Activated naive CD8-positive, alpha-beta T cell treated with anti-CD3 and anti-CD28 coated beads for 36 hours (primary cell): ENCODE measurements at regions not wholly inside any gene's neighbourhood (a gene's known extent, or its start where the extent isn't known, plus 50 kb on each side); places are given as distances from the start of the nearest gene placed in this dataset.

ENCODE experiments used
- DNase-seq: peaks from one replicate; pipeline ENCODE4 v3.0.0; 2021
- H3K27ac Mint-ChIP-seq: one replicate; pipeline ENCODE4 v1.8.0; 2022; ENCODE audit warnings: mild to moderate bottlenecking, moderate library complexity, mixed read lengths
- H3K27me3 Mint-ChIP-seq: one replicate; pipeline ENCODE4 v1.8.0; 2022; ENCODE audit warnings: mild to moderate bottlenecking, mixed read lengths
- H3K36me3 Mint-ChIP-seq: one replicate; pipeline ENCODE4 v1.8.0; 2021; ENCODE audit warnings: mild to moderate bottlenecking, mixed read lengths
- H3K4me1 Mint-ChIP-seq: one replicate; pipeline ENCODE4 v1.8.0; 2021; ENCODE audit warnings: mixed read lengths
- H3K4me3 Mint-ChIP-seq: one replicate; pipeline ENCODE4 v1.8.0; 2022; ENCODE audit warnings: mild to moderate bottlenecking, moderate library complexity, mixed read lengths
- H3K9me3 Mint-ChIP-seq: one replicate; pipeline ENCODE4 v1.8.0; 2022; ENCODE audit warnings: mixed read lengths

DNA sequence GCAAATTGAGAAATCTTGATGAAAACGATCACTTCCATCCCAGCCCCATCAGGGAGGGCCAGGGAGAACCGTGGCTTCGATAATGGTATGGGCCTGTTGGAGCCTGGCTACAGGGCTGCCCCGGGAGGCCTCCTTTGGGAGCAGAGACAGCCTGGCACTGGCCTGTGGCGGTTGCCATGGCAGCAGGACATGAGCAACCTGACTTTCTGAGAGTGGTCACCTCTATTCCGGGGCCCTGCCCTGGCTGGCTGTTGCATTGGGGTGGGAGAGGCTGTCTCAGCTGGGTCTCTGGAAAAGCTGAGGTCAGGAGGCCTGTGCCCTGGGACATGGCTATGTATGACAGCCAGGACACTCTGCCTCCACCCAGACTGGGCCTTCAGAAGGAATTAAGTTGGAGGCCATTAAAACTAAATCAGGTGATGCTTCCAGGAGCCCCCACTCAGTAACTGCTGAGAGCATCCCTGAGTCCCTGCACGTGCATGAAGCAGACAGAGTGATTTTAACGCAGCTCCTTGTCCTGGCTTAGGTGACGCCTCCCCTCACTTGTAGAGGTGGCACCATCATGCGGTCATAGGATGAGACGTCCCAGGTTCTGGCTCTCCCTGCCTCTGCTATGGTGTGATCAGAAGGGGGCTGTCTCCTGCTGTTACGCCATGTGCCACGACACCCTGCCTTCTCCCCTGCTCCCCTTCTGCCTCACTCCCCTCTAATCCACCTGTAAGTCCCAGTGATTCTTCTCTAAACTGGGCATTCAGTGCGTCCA, 126.3 kb downstream of the SLC25A47 start:
- Mint-ChIP-seq H3K36me3 (no peaks in the 10 kb centered on the region), H3K4me3 (no peak overlapping the region), H3K9me3 (no peaks in the 10 kb centered on the region), H3K27ac (no peak overlapping the region), H3K27me3 (no peaks in the 10 kb centered on the region), H3K4me1 (peaks cover 12% of the 10 kb centered on the region)
- DNase-seq: no peak

DNA sequence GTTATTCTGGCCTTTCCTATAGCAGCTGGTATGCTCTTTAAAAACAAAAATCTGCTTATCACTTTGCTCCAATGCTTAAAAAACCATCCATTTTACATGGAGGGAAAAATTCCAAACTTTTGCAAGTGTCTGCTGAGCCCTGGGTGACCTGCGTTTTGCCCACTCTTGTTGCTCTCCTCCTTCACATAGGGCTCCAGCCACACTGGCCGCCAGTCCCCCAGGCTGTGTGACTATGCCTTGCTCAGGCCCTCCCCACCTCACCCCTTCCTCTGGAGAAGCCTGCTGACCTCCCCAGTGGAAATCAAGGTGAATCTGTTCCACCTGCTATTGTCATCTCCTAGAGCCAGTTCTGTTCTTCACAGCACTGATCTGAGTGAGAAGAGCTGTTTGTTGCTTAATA, 126.9 kb downstream of the SLC25A47 start:
- no peaks in the 10 kb centered on the region for H3K27me3 Mint-ChIP-seq
- H3K4me1 Mint-ChIP-seq: peaks cover 12% of the 10 kb centered on the region
- H3K27ac Mint-ChIP-seq: no peak overlapping the region
- no peak for DNase-seq
- H3K36me3 Mint-ChIP-seq: no peaks in the 10 kb centered on the region
- H3K4me3 Mint-ChIP-seq: no peak overlapping the region
- H3K9me3 Mint-ChIP-seq: no peaks in the 10 kb centered on the region

- Mint-ChIP-seq H3K27me3 (no peaks in the 10 kb centered on the region), H3K4me3 (no peak overlapping the region), H3K27ac (no peak overlapping the region), H3K36me3 (no peaks in the 10 kb centered on the region), H3K9me3 (no peaks in the 10 kb centered on the region), H3K4me1 (peaks cover 12% of the 10 kb centered on the region)
- no peak for DNase-seq
These were observed 127.6 kb downstream of the SLC25A47 start for GRCh38 chr14:100450736-100451135.

- no peak overlapping the region for H3K27ac Mint-ChIP-seq
- DNase-seq: no peak
These were observed 128.1 kb downstream of the SLC25A47 start for GRCh38 chr14:100451264-100451663.

GRCh38 chr14:100453930-100454329, 130.8 kb downstream of the SLC25A47 start:
- no peak for DNase-seq
- no peaks in the 10 kb centered on the region for H3K4me1 Mint-ChIP-seq
- no peaks in the 10 kb centered on the region for H3K36me3 Mint-ChIP-seq
- H3K27ac Mint-ChIP-seq: no peak overlapping the region
- no peak overlapping the region for H3K4me3 Mint-ChIP-seq
- no peaks in the 10 kb centered on the region for H3K27me3 Mint-ChIP-seq
- H3K9me3 Mint-ChIP-seq: no peaks in the 10 kb centered on the region

More at GRCh38 chr14:100451264-100451663, 128.1 kb downstream of the SLC25A47 start:
- Mint-ChIP-seq H3K36me3 (no peaks in the 10 kb centered on the region), H3K4me3 (no peak overlapping the region), H3K4me1 (peaks cover 10% of the 10 kb centered on the region), H3K9me3 (no peaks in the 10 kb centered on the region), H3K27me3 (no peaks in the 10 kb centered on the region)

- Mint-ChIP-seq H3K4me1 (no peaks in the 10 kb centered on the region), H3K36me3 (no peaks in the 10 kb centered on the region), H3K27me3 (no peaks in the 10 kb centered on the region), H3K4me3 (no peak overlapping the region), H3K27ac (no peak overlapping the region), H3K9me3 (no peaks in the 10 kb centered on the region)
- no peak for DNase-seq
These were observed 131.3 kb downstream of the SLC25A47 start for GRCh38 chr14:100454437-100454836.

DNA sequence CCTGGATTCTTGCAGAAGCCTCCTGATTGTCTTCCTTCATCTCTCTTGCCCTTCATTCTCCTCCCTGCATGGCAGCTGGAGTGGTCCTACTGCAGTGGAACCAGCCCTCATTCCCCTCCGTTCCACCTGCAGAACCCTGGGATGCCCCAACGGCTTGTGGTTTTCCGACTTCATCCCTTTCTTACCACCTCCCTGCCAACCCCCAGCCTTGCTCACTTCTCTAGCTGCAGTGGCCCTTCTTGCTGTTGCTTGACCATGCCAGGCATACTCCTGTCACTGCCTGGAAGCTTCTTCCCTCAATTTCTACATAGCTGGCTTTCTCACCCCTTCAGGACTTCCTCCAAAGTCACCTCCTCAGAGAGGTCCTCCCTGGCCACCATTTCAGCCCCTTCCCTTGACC, 123.3 kb downstream of the BEGAIN start:
- Mint-ChIP-seq H3K36me3 (no peaks in the 10 kb centered on the region), H3K27me3 (no peaks in the 10 kb centered on the region), H3K4me1 (no peaks in the 10 kb centered on the region), H3K4me3 (no peak overlapping the region), H3K27ac (no peak overlapping the region), H3K9me3 (no peaks in the 10 kb centered on the region)
- no peak for DNase-seq

DNA sequence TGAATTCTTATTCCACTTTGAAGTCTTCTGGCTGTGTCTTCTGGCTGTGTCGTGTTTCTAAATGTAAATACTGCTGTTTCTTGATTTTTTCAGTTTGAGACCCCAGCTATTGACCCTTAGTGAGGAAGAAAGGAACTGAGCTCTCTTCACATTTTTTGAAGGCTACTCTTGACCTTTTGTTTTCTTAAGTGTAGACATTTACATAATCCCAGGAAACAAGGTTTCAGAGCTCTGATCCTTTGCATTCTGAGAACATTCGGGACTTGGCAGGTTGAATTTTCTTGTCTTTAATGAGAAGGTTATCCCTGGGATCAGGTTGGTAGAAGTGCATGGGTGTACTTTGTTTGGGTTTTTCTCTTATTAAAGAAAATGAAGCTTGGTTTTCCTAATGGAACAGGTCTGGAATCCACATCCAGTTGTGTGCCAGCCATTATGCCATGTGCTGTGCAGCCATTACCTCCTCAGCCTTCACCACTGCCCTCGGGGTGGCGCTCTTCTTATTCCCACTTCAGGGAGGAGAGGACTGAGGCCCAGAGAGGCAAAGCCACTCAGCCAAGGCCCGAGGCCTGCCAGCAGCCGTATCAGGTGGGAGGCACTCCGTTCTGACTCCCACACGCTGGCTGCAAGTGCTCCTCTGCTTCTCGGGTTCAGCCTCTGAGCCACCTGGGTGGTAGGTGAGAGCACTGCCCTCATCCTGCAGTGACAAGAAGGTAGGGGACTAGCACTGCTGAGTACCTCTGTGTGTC, 120.9 kb downstream of the BEGAIN start:
- DNase-seq: no peak
- Mint-ChIP-seq H3K36me3 (peaks cover 2% of the 10 kb centered on the region), H3K27me3 (no peaks in the 10 kb centered on the region), H3K4me3 (no peak overlapping the region), H3K27ac (no peak overlapping the region), H3K4me1 (peaks cover 8% of the 10 kb centered on the region), H3K9me3 (no peaks in the 10 kb centered on the region)

- Mint-ChIP-seq H3K4me1 (peaks cover 8% of the 10 kb centered on the region), H3K27me3 (no peaks in the 10 kb centered on the region), H3K4me3 (no peak overlapping the region), H3K36me3 (peaks cover 2% of the 10 kb centered on the region), H3K9me3 (no peaks in the 10 kb centered on the region), H3K27ac (no peak overlapping the region)
- no peak for DNase-seq
These were observed 120.0 kb downstream of the BEGAIN start for GRCh38 chr14:100467046-100467750.

- Mint-ChIP-seq H3K36me3 (peaks cover 2% of the 10 kb centered on the region), H3K27me3 (no peaks in the 10 kb centered on the region), H3K4me1 (peaks cover 8% of the 10 kb centered on the region), H3K4me3 (no peak overlapping the region), H3K27ac (no peak overlapping the region), H3K9me3 (no peaks in the 10 kb centered on the region)
- no peak for DNase-seq
These were observed 119.3 kb downstream of the BEGAIN start for GRCh38 chr14:100467939-100468338.

GRCh38 chr14:100468557-100468956, 118.7 kb downstream of the BEGAIN start:
- Mint-ChIP-seq H3K36me3 (peaks cover 2% of the 10 kb centered on the region), H3K9me3 (no peaks in the 10 kb centered on the region), H3K4me3 (no peak overlapping the region), H3K4me1 (peaks cover 8% of the 10 kb centered on the region), H3K27ac (no peak overlapping the region), H3K27me3 (no peaks in the 10 kb centered on the region)
- DNase-seq: no peak

- Mint-ChIP-seq H3K27me3 (no peaks in the 10 kb centered on the region), H3K4me1 (peaks cover 8% of the 10 kb centered on the region), H3K36me3 (peaks cover 3% of the 10 kb centered on the region), H3K9me3 (no peaks in the 10 kb centered on the region), H3K27ac (no peak overlapping the region), H3K4me3 (no peak overlapping the region)
- no peak for DNase-seq
These were observed 117.3 kb downstream of the BEGAIN start for GRCh38 chr14:100469632-100470522.

GRCh38 chr14:100470523-100470897, 116.7 kb downstream of the BEGAIN start:
- Mint-ChIP-seq H3K4me3 (no peak overlapping the region), H3K27ac (no peak overlapping the region), H3K4me1 (peaks cover 8% of the 10 kb centered on the region), H3K27me3 (no peaks in the 10 kb centered on the region), H3K36me3 (peaks cover 3% of the 10 kb centered on the region), H3K9me3 (no peaks in the 10 kb centered on the region)
- no peak for DNase-seq

DNA sequence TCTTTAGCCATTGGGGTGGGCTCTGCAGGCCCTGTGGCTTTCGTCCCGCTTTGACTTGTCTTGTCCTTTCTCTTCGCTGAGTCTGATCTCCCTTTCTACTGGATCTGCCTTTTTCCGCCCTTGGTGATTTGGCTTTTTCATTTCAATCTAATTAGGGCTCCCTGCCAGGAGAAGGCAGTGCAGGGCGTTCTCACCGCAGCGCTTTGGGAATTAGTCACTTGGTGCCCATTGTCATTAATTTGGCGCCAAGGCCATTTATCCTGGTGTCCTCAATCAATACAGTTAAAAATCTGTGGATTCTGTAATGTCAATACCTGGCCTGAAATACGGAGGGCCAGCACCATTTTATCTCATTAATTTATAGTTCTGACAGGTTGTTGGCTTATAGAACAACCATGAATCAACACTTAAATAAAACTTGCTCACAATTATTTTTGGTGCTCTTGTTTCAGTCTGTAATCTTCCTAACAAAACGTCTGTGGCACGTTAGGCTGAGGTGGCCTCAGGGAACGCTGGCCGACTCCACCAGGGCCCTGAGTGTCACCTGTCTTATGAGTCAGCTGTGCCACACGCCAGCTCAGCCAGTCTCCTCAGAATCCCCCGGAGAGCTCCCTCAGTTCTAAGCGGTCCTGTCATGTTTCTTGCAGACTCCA, 115.7 kb downstream of the BEGAIN start:
- Mint-ChIP-seq H3K9me3 (no peaks in the 10 kb centered on the region), H3K27me3 (no peaks in the 10 kb centered on the region), H3K4me3 (no peak overlapping the region), H3K36me3 (peaks cover 3% of the 10 kb centered on the region), H3K27ac (no peak overlapping the region), H3K4me1 (peaks cover 8% of the 10 kb centered on the region)
- no peak for DNase-seq
